GM23248 (cell line): ENCODE measurements at regions not wholly inside any gene's neighbourhood (a gene's known extent, or its start where the extent isn't known, plus 50 kb on each side); places are given as distances from the start of the nearest gene placed in this dataset.

ENCODE experiments used
- EZH2 ChIP-seq: fragments of 200-600 bp; sonication (generic); IDR thresholded peaks from 2 replicates; pipeline ENCODE4 v1.6.1; 2018; ENCODE audit warnings: antibody characterized with exemption, mild to moderate bottlenecking; ENCODE audit not compliant: insufficient read depth, poor library complexity, severe bottlenecking
- EZH2phosphoT487 ChIP-seq: fragments of 200-600 bp; sonication (generic); IDR thresholded peaks from 2 replicates; pipeline ENCODE4 v1.6.1; 2018; ENCODE audit warnings: antibody characterized with exemption, moderate library complexity, mild to moderate bottlenecking, low read depth; ENCODE audit not compliant: insufficient read depth

DNA sequence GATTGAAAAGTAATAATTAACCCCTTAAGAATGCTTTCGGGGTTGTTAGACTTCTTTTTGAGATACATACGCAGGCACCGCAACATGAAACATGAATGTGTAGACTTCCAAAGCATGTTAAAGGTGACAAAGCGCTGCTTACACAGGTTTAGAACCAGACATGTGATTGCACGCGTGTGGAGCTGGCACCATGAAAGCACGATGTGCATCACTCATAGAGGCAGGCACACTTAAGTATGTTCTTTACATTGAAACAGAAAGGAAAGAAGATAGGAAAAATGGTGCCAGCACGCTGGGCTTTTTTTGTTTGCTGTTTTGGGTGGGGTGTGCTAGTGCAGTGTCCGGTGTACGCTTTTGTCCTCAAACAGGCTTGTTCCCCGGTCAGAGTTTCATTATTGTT, 83.6 kb upstream of the PPARA start:
- TF ChIP-seq EZH2 (no peak), EZH2phosphoT487 (no peak)
